HepG2 (cell line): ENCODE measurements at regions not wholly inside any gene's neighbourhood (a gene's known extent, or its start where the extent isn't known, plus 50 kb on each side); places are given as distances from the start of the nearest gene placed in this dataset.

Experiments
- ASH2L ChIP-seq: fragments of 300-600, 200-600 bp; sonication (generic); IDR thresholded peaks from 2 replicates; pipeline ENCODE4 v1.7.0; 2017; ENCODE audit warnings: low read depth, mild to moderate bottlenecking, moderate library complexity, mixed read lengths, low read length; ENCODE audit not compliant: insufficient read length
- CHD4 ChIP-seq: fragments of 200-600 bp; sonication (generic); IDR thresholded peaks from 2 replicates; pipeline ENCODE4 v1.7.0; 2017; ENCODE audit warnings: mild to moderate bottlenecking, low read length, borderline replicate concordance
- DNMT1 ChIP-seq: sonication (generic); formaldehyde crosslinking; IDR thresholded peaks from 2 replicates; pipeline ENCODE4 v1.5.1; 2020; ENCODE audit warnings: mild to moderate bottlenecking, missing genetic modification reagents
- ELK4 ChIP-seq: sonication (generic); formaldehyde crosslinking; IDR thresholded peaks from 2 replicates; pipeline ENCODE4 v1.9.0; 2021; ENCODE audit warnings: missing genetic modification reagents, borderline replicate concordance
- ESRRA ChIP-seq: sonication (generic); formaldehyde crosslinking; IDR thresholded peaks from 2 replicates; pipeline ENCODE4 v1.5.1; 2020; ENCODE audit warnings: mild to moderate bottlenecking, low read depth, missing genetic modification reagents
- KAT8 ChIP-seq: IDR thresholded peaks from 2 replicates; pipeline ENCODE4 v1.6.1; 2016; ENCODE audit warnings: missing genetic modification reagents, missing compliant biosample characterization
- MIER2 ChIP-seq: IDR thresholded peaks from 2 replicates; pipeline ENCODE4 v1.6.1; 2016; ENCODE audit warnings: missing biosample characterization, missing genetic modification reagents
- NONO ChIP-seq, 2 experiments: fragments of 450-650 bp in 1 of 2; sonication (generic) in 1 of 2; formaldehyde crosslinking in 1 of 2; IDR thresholded peaks in 1 of 2; conservative IDR thresholded peaks in 1 of 2; 2 replicates each; pipeline versions ENCODE4 v1.6.1 to v1.8.0; 2017 to 2022; ENCODE audit warnings: mild to moderate bottlenecking in 1 of 2, missing genetic modification reagents in 1 of 2, moderate library complexity in 1 of 2
- NR0B2 ChIP-seq: sonication (generic); formaldehyde crosslinking; IDR thresholded peaks from 2 replicates; pipeline ENCODE4 v1.4.0; 2020; ENCODE audit warnings: mild to moderate bottlenecking, missing genetic modification reagents
- SIX4 ChIP-seq: sonication (generic); formaldehyde crosslinking; IDR thresholded peaks from 2 replicates; pipeline ENCODE4 v1.4.0; 2020; ENCODE audit warnings: missing genetic modification reagents
- TEAD3 ChIP-seq: optimal IDR thresholded peaks from 2 replicates; pipeline ENCODE3; 2016; ENCODE audit warnings: borderline replicate concordance
- YEATS2 ChIP-seq: sonication (generic); formaldehyde crosslinking; IDR thresholded peaks from 2 replicates; pipeline ENCODE4 v1.4.0; 2020; ENCODE audit warnings: missing genetic modification reagents, borderline replicate concordance
- ZNF484 ChIP-seq: sonication (generic); formaldehyde crosslinking; IDR thresholded peaks from 2 replicates; pipeline ENCODE4 v1.5.1; 2020; ENCODE audit warnings: mild to moderate bottlenecking, low read depth, missing genetic modification reagents, borderline replicate concordance
- ZNF678 ChIP-seq: sonication (generic); formaldehyde crosslinking; IDR thresholded peaks from 2 replicates; pipeline ENCODE4 v1.4.0; 2020; ENCODE audit warnings: mild to moderate bottlenecking, missing genetic modification reagents
- ZNF691 ChIP-seq: sonication (generic); formaldehyde crosslinking; IDR thresholded peaks from 2 replicates; pipeline ENCODE4 v1.4.0; 2020; ENCODE audit warnings: missing genetic modification reagents, low read depth, mild to moderate bottlenecking, borderline replicate concordance
- TF ChIP-seq, protein P1 (sequence below): sonication (generic); formaldehyde crosslinking; IDR thresholded peaks from 2 replicates; pipeline ENCODE4 v1.5.1; 2020; ENCODE audit warnings: mild to moderate bottlenecking, missing genetic modification reagents, moderate library complexity
- TF ChIP-seq, protein P2 (sequence below): sonication (generic); formaldehyde crosslinking; IDR thresholded peaks from 2 replicates; pipeline ENCODE4 v1.8.0; 2022; ENCODE audit warnings: missing genetic modification reagents, mild to moderate bottlenecking, moderate library complexity, borderline replicate concordance
- TF ChIP-seq, protein P3 (sequence below): sonication (generic); formaldehyde crosslinking; IDR thresholded peaks from 2 replicates; pipeline ENCODE4 v1.5.0; 2020; ENCODE audit warnings: mild to moderate bottlenecking, missing genetic modification reagents, borderline replicate concordance

- TF ChIP-seq ELK4 (no peak), ESRRA (CRISPR knock-in tag) (peak; percentile 86), KAT8 (CRISPR knock-in tag) (peak; percentile 42; the same call in 1 of the 2 replicates), ZNF678 (CRISPR knock-in tag) (no peak), ZNF691 (CRISPR knock-in tag) (peak; percentile 81), ZNF484 (CRISPR knock-in tag) (no peak), NR0B2 (CRISPR knock-in tag) (no peak), NONO (IDR thresholded peaks at IDR 0.05) (no peak), NONO (CRISPR knock-in tag; conservative IDR thresholded peaks at IDR 0.05) (peak; percentile 89; the same call in 1 of the 2 replicates), DNMT1 (CRISPR knock-in tag) (0 out of 2 replicates have a peak, but pooled peaks have one; percentile 73), MIER2 (peak; percentile 85; the same call in 1 of the 2 replicates), ASH2L (peak; percentile 98), TEAD3 (CRISPR knock-in tag) (peak; percentile 78), YEATS2 (no peak), CHD4 (peak; percentile 100), SIX4 (CRISPR knock-in tag) (peak; percentile 89)
- TF ChIP-seq, protein P1, sequence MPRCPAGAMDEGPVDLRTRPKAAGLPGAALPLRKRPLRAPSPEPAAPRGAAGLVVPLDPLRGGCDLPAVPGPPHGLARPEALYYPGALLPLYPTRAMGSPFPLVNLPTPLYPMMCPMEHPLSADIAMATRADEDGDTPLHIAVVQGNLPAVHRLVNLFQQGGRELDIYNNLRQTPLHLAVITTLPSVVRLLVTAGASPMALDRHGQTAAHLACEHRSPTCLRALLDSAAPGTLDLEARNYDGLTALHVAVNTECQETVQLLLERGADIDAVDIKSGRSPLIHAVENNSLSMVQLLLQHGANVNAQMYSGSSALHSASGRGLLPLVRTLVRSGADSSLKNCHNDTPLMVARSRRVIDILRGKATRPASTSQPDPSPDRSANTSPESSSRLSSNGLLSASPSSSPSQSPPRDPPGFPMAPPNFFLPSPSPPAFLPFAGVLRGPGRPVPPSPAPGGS = no peak
- TF ChIP-seq, protein P2, sequence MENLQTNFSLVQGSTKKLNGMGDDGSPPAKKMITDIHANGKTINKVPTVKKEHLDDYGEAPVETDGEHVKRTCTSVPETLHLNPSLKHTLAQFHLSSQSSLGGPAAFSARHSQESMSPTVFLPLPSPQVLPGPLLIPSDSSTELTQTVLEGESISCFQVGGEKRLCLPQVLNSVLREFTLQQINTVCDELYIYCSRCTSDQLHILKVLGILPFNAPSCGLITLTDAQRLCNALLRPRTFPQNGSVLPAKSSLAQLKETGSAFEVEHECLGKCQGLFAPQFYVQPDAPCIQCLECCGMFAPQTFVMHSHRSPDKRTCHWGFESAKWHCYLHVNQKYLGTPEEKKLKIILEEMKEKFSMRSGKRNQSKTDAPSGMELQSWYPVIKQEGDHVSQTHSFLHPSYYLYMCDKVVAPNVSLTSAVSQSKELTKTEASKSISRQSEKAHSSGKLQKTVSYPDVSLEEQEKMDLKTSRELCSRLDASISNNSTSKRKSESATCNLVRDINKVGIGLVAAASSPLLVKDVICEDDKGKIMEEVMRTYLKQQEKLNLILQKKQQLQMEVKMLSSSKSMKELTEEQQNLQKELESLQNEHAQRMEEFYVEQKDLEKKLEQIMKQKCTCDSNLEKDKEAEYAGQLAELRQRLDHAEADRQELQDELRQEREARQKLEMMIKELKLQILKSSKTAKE (CRISPR knock-in tag) = peak; percentile 74
- TF ChIP-seq, protein P3, sequence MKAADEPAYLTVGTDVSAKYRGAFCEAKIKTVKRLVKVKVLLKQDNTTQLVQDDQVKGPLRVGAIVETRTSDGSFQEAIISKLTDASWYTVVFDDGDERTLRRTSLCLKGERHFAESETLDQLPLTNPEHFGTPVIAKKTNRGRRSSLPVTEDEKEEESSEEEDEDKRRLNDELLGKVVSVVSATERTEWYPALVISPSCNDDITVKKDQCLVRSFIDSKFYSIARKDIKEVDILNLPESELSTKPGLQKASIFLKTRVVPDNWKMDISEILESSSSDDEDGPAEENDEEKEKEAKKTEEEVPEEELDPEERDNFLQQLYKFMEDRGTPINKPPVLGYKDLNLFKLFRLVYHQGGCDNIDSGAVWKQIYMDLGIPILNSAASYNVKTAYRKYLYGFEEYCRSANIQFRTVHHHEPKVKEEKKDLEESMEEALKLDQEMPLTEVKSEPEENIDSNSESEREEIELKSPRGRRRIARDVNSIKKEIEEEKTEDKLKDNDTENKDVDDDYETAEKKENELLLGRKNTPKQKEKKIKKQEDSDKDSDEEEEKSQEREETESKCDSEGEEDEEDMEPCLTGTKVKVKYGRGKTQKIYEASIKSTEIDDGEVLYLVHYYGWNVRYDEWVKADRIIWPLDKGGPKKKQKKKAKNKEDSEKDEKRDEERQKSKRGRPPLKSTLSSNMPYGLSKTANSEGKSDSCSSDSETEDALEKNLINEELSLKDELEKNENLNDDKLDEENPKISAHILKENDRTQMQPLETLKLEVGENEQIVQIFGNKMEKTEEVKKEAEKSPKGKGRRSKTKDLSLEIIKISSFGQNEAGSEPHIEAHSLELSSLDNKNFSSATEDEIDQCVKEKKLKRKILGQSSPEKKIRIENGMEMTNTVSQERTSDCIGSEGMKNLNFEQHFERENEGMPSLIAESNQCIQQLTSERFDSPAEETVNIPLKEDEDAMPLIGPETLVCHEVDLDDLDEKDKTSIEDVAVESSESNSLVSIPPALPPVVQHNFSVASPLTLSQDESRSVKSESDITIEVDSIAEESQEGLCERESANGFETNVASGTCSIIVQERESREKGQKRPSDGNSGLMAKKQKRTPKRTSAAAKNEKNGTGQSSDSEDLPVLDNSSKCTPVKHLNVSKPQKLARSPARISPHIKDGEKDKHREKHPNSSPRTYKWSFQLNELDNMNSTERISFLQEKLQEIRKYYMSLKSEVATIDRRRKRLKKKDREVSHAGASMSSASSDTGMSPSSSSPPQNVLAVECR (CRISPR knock-in tag) = no peak
Observed at GRCh38 chr20:50388733-50389437, 121.3 kb upstream of the PTPN1 start (continued).
